Kidney (tissue), 13 donors: ENCODE measurements at regions not wholly inside any gene's neighbourhood (a gene's known extent, or its start where the extent isn't known, plus 50 kb on each side); places are given as distances from the start of the nearest gene placed in this dataset.
"Not testable (repeated sequence)": the region's sequence is repeated elsewhere in the genome, so short reads cannot be mapped to it uniquely, and the experiment has no call there.

Source experiments
- DNase-seq, 5 donors: peaks; one replicate each; pipeline ENCODE4 v3.0.0-alpha.2; 2013 to 2020
- FAIRE-seq: peaks from 2 replicates; lab custom pipeline; 2012; peaks lifted over from hg19 to GRCh38; lab: Jason Lieb, UNC
- H3K27ac ChIP-seq, 2 donors: one replicate each; pipeline ENCODE4 v1.7.0; 2013; ENCODE audit warnings: low read depth in 2 of 2, low read length in 2 of 2, inconsistent platforms in 1 of 2
- H3K27me3 ChIP-seq: one replicate; pipeline ENCODE4 v1.7.1; 2013; ENCODE audit warnings: low read length, inconsistent platforms; ENCODE audit not compliant: control insufficient read depth, insufficient read depth
- H3K36me3 ChIP-seq, 3 donors: one replicate each; pipeline versions ENCODE4 v1.7.0 to v1.7.1; 2013; ENCODE audit warnings: low read length in 3 of 3, control low read depth in 1 of 3, inconsistent platforms in 1 of 3; ENCODE audit not compliant: insufficient read depth in 3 of 3, control insufficient read depth in 2 of 3
- H3K4me1 ChIP-seq, 3 donors: one replicate each; pipeline versions ENCODE4 v1.7.0 to v1.7.1; 2013; ENCODE audit warnings: low read length in 3 of 3, inconsistent platforms in 1 of 3, low read depth in 1 of 3; ENCODE audit not compliant: control insufficient read depth in 2 of 3, insufficient read depth in 2 of 3
- H3K4me3 ChIP-seq, 3 donors: one replicate each; pipeline versions ENCODE4 v1.7.0 to v1.8.1; 2013; ENCODE audit warnings: low read length in 3 of 3, control low read depth in 1 of 3, inconsistent platforms in 1 of 3
- H3K9ac ChIP-seq, 3 donors: one replicate each; pipeline versions ENCODE4 v1.7.0 to v1.7.1; 2013; ENCODE audit warnings: low read length in 3 of 3, control low read depth in 1 of 3, inconsistent platforms in 1 of 3
- H3K9me3 ChIP-seq, 3 donors: one replicate each; pipeline versions ENCODE4 v1.7.0 to v1.7.1; 2013; ENCODE audit warnings: low read length in 3 of 3, control low read depth in 1 of 3, inconsistent platforms in 1 of 3; ENCODE audit not compliant: control insufficient read depth in 2 of 3, insufficient read depth in 1 of 3
- CTCF ChIP-seq: IDR thresholded peaks from 3 replicates; pipeline ENCODE4 v1.5.1; 2012; ENCODE audit warnings: mild to moderate bottlenecking, moderate library complexity, borderline replicate concordance; ENCODE audit not compliant: insufficient read depth; ENCODE audit errors: extremely low read depth
- intact Hi-C: fragments of 100-400 bp; cut with DNase I; formaldehyde crosslinking; loops from one replicate; pipeline ENCODE4 v1.11.1; 2022
- donor health status: control.
- donor health status: control.
- donor health status: control.
- donor health status: control.
- donor health status: control.
- donor health status: DM: yes; HTN: yes; CAD: no.
- donor health status: Normal renal cell carcinoma (clear cell type).

- H3K9ac ChIP-seq, H3K4me3 ChIP-seq, DNase-seq, H3K9me3 ChIP-seq, H3K36me3 ChIP-seq, H3K4me1 ChIP-seq, intact Hi-C loops, H3K27me3 ChIP-seq, H3K27ac ChIP-seq, FAIRE-seq: not testable (repeated sequence)
These were observed 114.2 kb downstream of the TNFRSF13B start for GRCh38 chr17:16857746-16858145.

- H3K4me3 ChIP-seq, H3K4me1 ChIP-seq, FAIRE-seq, H3K9ac ChIP-seq, DNase-seq, intact Hi-C loops, H3K9me3 ChIP-seq, H3K27ac ChIP-seq, H3K36me3 ChIP-seq, H3K27me3 ChIP-seq: not testable (repeated sequence)
These were observed 115.1 kb downstream of the TNFRSF13B start for GRCh38 chr17:16856846-16857245.

- H3K4me1 ChIP-seq, H3K9me3 ChIP-seq, H3K36me3 ChIP-seq, H3K4me3 ChIP-seq, H3K9ac ChIP-seq, FAIRE-seq, intact Hi-C loops, H3K27ac ChIP-seq, DNase-seq, H3K27me3 ChIP-seq: not testable (repeated sequence)
These were observed 115.7 kb downstream of the TNFRSF13B start for GRCh38 chr17:16856171-16856570.

- intact Hi-C loops, result not testable (repeated sequence)
These were observed 117.3 kb downstream of the TNFRSF13B start for GRCh38 chr17:16854636-16855035.

GRCh38 chr17:16853661-16854320 lies 118.1 kb downstream of the TNFRSF13B start:
- intact Hi-C loops, result no loop called here
- Histone ChIP-seq H3K9me3 (no peaks in the 10 kb centered on the region), H3K27ac (no peak overlapping the region), H3K27me3 (no peaks in the 10 kb centered on the region), H3K9ac (no peak overlapping the region), H3K4me3 (no peak overlapping the region), H3K36me3 (no peaks in the 10 kb centered on the region), H3K4me1 (no peaks in the 10 kb centered on the region)
- no peak for DNase-seq
- no peak for TF ChIP-seq CTCF
- FAIRE-seq, result no peak

More at GRCh38 chr17:16854636-16855035, 117.3 kb downstream of the TNFRSF13B start:
- H3K4me3 ChIP-seq, H3K9ac ChIP-seq, FAIRE-seq, H3K27ac ChIP-seq, H3K4me1 ChIP-seq, H3K36me3 ChIP-seq, H3K27me3 ChIP-seq, H3K9me3 ChIP-seq, DNase-seq: not testable (repeated sequence)

- H3K36me3 ChIP-seq, FAIRE-seq, H3K4me1 ChIP-seq, intact Hi-C loops, H3K9ac ChIP-seq, H3K9me3 ChIP-seq, H3K27me3 ChIP-seq, H3K27ac ChIP-seq, H3K4me3 ChIP-seq, DNase-seq: not testable (repeated sequence)
These were observed 122.1 kb downstream of the TNFRSF13B start for GRCh38 chr17:16849861-16850260.

- FAIRE-seq, H3K4me3 ChIP-seq, H3K36me3 ChIP-seq, H3K9ac ChIP-seq, H3K9me3 ChIP-seq, H3K4me1 ChIP-seq, intact Hi-C loops, DNase-seq, H3K27ac ChIP-seq, H3K27me3 ChIP-seq: not testable (repeated sequence)
These were observed 122.9 kb downstream of the TNFRSF13B start for GRCh38 chr17:16848997-16849396.

GRCh38 chr17:16845098-16845497 lies 126.8 kb downstream of the TNFRSF13B start:
- not testable (repeated sequence) for H3K27ac ChIP-seq, FAIRE-seq

More at GRCh38 chr17:16845098-16845497, 126.8 kb downstream of the TNFRSF13B start:
- H3K9ac ChIP-seq, H3K4me3 ChIP-seq, H3K36me3 ChIP-seq, DNase-seq, H3K4me1 ChIP-seq, intact Hi-C loops, H3K27me3 ChIP-seq, H3K9me3 ChIP-seq: not testable (repeated sequence)
